COLO668 (cell line): ENCODE measurements at regions not wholly inside any gene's neighbourhood (a gene's known extent, or its start where the extent isn't known, plus 50 kb on each side); places are given as distances from the start of the nearest gene placed in this dataset.

ENCODE experiments used
- DNase-seq: peaks from one replicate; lab custom pipeline; 2025; ENCODE audit not compliant: unreplicated experiment; lab: John Stamatoyannopoulos, UW

DNA sequence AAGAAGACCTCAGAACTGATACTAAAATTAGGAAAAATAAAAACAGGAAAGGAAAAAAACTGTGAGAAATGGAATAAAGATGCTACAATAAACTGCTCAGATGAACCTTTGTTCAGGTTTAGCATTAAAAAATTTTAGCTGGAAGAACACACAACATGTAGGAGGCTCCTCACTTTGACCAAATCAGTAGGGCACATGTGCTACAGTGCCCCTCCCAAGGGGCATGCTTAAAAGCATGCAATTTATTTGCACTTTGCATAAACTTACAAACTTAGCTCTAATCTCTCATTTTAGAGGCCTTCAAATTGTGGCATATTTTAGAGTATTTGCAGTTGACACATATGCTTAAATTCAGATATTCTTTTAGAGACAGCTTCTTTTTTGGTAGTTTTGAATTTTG, 570.2 kb downstream of the UTRN start:
- no peak for DNase-seq

DNA sequence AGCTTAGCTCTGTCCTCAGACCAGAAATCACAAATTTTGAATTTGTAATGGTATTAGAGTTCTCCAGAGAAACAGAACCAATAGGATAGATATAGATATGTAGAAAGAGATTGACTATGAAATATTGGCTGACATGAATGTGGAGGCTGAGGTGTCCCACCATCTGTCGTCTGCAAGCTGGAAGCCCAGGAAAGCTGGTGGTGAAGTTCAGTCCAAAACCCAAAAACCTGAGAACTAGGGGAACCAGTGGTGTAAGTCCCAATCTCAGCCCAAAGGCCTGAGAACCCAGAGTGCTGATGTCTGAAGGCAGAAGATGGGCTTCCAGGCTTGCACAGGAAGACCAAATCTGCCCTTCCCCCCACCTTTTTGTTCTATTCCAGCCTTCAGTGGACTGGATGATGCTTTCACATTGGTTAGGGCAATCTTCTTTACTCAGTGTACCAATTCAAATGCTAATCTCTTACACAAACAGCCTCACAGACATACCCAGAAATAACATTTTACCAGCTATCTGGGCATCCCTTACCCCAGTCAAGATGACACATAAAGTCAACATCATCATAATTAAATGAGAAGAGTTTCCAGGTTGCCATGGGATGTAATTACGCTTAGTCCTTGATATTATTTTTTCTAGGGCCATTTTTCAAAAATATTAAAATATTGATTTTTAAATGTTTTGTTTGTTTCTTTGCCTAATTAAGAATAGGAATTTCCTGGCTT, 570.8 kb downstream of the UTRN start:
- DNase-seq, result no peak

DNA sequence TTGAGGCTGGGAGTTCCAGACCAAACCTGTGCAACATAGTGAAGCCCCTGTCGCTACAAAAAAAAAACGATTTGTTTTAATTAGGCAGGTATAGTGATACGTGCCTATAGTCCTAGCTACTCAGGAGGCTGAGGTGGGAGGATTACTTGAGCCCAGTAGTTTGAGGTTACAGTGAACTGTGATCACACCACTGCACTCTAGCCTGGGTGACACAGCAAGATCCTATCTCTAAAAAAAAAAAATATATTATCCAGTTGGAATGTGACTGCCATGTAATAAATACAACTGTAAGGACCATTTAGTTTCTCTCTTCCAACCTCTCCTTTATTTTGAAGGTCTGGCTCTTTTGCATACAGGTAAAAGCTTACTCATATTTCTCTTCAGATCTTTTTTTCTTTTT, 571.5 kb downstream of the UTRN start:
- no peak for DNase-seq

DNA sequence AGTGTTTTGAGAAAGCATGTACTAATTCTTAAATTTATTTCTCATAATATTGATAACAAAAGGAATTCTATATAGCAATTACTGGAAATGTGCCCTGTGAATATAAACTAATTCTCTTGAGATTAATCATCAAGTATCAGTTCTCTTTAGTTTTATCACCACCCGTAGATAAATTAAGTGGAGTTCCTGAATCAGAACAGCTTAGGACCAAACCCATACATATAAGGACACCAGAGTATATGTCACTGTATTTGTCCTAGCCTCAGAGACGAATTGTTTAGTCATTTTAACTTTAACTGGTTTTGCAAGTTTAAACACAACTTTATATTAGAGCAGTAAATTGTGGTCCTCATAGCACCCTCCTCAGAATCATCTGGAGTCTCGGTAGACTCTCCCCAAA, 572.0 kb downstream of the UTRN start:
- DNase-seq, result no peak

DNA sequence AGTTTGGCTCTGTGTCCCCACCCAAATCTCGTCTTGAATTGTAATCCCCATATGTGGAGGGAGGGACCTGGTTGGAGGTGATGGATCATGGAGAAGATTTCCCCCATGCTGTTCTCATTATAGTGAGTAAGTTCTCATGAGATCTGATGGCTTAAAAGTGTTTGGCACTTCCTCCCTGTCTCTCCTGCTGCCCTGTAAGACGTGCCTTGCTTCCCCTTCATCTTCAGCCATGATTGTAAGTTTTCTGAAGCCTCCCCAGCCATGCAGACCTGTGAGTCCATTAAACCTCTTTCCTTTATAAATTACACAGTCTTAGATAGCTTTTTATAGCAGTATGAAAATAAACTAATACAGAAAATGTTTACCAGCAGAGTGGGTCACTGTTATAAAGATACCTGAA, 577.6 kb downstream of the UTRN start:
- no peak for DNase-seq

DNA sequence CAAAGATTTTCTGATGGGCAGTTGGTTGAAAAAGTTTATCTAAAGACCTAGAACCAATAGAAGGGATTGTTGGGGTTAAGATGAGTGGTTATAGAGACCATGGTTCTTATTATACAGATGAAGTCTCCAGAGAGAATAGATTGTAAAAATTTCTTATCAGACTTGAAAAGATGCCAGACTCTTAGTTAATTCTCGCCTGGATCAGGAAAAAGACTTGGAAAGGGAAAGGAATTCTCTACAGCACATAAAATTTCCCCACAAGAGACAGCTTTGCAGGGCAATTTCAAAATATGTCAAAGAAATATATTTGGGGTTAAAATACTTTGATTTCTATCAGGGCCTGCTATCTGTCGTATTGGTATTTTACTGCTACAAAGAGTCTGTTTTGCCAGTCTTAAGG, 582.6 kb downstream of the UTRN start:
- DNase-seq, result no peak

DNA sequence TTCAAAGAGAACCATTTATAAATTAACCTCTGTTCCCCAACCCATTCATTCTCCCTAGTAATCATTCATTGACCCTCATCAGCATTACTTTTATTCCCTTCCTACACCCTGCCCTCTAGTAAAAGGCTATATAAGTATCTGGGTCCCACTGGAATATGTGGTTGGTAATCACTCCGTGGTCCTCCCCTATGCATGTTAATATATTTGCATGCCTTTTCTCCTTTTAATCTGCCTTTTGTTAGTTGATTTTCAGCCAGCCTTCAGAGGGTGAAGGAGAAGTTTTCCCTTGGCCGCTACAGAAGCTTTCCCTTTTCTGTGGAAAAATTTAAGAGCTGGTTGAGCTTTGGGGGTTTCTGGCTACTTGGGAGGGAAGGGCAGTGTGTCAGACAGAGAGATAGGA, 585.6 kb downstream of the UTRN start:
- DNase-seq, result no peak

DNA sequence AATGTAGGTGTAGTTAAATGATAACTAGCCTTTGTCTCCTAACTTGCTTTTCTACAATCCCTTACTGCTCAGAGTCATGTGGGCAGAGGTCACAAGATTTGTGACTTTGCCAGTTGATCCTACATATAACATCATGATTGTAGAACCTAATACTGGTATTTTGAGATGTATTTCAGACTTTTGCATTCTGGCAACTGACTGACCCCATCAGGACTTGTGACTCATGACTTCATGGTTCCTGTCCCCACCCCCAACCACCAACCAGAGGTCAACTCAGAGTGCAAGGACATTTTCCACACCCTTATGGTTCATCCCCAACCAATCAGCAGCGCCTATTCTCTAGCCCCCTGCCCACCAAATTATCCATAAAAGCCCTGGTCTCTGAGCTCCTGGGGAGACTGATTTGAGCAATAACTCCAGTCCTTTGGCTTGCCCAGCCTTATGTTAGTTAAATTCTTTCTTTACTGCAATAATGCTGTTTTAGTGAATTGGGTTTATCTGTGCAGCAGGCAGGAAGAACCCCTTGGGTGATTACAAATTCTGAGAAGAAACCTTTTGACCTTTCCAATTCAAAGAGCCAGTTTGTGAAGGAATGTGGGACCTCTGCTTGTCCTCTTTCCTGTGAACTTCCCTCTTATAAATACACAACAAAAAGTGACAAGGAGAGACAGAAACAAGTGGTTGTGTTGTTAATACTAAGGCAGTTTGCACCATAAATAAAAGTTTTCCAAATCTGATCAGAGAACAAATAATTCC, 588.7 kb downstream of the UTRN start:
- no peak for DNase-seq

DNA sequence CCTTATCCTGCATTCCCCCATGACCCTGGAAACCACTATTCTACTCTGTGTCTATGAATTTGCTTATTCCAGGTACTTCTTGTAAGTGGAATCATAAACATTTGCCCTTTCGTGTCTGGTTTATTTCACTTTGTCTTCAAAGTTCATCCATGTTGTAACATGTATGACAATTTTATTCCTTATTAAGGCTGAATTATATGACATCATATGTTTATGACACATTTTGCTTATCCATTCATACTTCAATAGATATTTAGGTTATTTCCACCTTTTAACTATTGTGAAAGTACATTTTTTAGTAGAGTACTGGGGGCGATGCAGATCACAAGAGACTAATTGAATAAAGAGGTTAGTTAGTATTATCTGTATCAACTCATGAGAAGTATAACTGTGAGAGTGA, 591.6 kb downstream of the UTRN start:
- no peak for DNase-seq

DNA sequence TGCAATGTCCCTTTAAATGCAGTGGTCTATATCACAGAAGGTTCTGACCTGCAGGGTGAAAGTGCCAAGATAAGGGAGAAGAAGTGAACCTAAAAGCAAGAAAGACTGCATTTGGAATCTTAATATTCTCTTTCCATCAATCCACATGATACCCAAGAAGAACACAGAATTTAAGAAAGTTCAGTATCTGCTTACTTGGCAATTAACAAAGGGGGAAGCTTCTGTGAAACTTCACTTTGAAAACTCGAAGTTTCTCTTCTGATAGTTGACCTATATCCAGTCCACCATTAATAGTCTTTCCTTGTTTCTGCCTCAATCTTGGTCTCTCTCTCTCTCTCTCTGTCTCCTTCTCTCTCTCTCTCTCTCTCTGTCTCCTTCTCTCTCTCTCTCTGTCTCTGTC, 592.0 kb downstream of the UTRN start:
- DNase-seq, result no peak

DNA sequence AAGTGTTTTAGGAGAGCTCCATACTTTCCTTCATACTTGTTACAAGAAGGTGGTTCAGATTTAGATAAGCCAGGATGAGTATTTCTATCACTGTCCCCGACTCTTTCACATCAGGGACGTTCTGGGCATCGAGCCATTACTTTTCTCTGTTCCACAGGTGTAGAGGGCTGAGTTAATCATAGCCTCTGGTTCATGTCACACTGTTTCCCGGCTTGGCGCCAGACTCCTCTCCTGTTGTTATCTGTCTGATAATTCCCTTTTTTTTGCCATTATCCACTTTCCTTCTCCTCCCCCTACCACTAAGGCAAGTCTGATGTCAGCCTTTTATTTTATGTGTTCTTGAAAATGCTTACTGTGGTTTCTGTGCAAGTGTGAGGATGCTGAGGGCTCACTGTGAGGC, 593.4 kb downstream of the UTRN start:
- DNase-seq, result no peak

DNA sequence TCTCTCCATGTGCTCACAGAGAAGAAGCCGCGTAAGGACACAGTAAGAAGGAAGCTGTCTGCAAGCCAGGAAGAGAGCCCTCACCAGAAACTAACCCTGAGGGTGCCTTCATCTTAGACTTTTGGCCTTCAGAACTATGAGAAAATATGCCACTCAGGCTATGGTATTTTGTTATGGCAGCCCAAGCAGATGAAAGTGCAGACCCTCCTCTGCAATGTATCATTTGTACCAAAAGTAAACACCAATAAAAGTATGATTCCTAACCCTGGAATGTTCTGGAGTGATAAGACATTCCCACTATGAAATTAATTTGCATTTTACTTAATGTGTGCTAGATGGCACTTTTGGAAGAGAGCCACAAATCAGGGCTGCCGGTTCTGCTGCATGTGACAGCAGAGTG, 594.3 kb downstream of the UTRN start:
- no peak for DNase-seq

DNA sequence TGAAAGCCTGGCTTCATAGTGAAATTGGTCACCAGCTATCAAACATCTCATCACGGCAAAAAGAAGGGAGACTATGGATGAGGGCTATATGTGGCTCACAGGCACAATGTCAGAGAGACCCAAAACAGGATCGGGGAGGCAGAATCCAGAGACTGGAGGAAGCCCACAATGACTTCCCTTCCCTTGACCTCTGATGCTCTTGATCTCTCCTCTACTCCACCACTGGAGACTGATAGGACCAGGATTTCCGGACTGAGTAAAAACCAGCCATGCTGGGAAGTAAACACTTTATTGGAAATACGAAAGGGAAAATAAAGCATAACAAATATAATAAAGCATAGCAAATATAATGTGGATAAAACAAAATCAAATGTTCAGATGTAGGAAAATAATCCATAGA, 597.3 kb downstream of the UTRN start:
- DNase-seq, result no peak

DNA sequence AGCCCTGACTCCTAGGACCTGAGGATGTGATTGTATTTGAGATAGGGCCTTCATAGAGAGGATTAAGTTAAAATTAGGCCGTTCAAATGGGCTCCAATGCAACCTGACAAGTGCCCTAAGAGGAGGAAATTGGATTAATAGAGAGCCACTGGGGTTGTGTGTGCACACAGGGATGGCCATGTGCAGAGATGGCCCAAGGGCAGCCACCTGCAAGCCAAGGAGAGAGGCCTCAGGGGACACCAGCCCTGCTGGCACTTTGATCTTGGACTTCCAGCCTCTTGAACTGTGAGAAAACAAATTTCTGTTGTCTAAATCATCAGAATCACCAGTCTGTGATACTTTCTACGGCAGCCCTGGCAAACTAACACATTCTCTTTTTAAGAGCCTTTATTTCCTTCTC, 598.8 kb downstream of the UTRN start:
- DNase-seq, result no peak

DNA sequence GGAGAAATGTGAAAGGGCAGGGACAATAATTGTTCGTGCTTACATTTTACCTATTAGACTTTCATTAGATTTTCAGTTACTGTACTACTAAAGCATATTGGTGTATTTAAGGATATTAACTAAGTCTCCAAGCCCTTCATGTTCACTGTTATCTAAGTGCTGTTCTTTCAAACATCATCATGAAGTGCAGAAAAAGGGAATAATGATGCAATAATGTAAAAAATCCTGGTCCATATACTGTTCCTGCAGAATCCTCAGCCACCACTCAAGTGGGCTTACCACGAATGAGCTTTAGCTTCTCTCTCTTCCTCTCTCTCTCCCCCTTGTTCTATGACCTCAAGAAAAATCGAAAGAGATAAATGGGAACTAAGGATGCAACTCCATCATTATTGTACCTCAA, 600.7 kb downstream of the UTRN start:
- no peak for DNase-seq

DNA sequence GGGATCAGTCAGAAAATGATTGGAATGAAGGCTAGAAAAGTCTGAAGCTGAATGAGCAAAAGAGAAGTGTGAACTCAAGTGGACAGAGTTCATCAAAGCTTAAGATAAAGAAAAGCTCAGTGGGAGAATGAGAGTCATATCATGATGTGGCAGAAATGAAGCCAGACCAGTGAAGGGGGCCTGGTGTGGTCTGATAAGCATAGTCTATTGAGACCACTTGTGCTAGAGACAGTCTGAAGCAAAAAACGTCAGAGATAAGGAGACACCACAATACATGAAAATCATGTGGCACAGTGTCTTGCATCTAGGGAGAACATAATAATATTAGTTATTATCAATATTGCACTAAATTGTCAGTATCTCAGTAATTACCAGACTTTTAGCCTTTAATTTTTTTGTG, 601.5 kb downstream of the UTRN start:
- DNase-seq, result no peak

DNA sequence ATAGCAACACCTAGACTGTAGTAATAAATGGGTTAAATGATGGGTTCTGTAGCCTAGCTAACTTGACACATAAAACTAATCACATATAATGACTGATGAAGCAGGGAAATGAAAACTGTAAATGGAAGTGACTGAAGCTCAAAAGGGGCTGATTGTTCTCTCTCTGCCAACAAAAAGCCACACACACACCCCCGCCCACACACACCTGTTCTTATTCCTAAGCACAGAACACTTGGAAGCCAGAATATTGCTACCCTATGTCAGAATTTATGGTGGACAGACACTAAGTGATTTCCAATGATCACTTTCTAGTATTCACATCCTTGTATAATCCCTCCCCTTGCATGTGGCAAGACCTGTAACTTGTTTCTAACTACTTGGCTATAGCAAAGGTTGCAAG, 603.5 kb downstream of the UTRN start:
- no peak for DNase-seq

DNA sequence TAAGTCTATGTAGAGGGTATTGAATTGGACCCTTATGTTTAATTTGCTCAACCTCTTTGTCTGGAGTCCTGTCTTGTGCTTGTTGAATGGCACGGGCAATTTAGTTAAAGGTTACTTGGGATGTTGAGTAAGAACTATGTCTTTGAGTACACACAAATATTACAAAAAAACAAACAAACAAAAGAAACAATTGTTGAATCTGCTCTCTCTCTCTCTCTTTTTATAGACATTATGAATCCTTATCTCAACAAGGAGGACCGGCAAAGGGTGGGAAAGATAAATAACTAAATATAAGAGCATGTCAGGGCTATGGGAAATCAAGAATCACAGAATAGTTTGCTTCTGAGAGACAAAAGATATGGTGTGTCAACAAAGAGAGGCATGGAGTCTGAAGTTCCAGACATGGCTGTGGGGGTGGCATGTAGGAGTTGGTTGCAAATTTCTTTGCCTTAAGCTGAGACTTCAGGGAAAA, 608.6 kb downstream of the UTRN start:
- no peak for DNase-seq

DNA sequence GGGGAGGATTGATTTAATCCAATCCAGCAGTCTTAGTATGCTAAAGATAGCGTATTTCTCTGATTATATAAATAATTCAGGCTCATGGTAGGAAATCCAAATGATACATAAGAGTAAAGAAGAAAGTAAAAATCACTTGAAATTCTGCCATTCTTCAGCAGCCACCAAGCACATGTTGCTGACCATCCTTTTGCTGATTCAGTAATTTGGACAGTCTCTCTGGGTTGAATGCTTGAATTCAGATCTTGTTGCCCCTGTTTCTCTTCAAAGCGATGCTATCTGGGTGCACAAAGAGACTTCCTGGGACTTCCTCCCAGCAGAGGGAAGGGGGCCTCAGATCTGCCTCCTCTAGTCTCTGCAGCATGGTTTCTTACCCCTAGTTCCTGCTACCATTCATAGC, 609.1 kb downstream of the UTRN start:
- no peak for DNase-seq

DNA sequence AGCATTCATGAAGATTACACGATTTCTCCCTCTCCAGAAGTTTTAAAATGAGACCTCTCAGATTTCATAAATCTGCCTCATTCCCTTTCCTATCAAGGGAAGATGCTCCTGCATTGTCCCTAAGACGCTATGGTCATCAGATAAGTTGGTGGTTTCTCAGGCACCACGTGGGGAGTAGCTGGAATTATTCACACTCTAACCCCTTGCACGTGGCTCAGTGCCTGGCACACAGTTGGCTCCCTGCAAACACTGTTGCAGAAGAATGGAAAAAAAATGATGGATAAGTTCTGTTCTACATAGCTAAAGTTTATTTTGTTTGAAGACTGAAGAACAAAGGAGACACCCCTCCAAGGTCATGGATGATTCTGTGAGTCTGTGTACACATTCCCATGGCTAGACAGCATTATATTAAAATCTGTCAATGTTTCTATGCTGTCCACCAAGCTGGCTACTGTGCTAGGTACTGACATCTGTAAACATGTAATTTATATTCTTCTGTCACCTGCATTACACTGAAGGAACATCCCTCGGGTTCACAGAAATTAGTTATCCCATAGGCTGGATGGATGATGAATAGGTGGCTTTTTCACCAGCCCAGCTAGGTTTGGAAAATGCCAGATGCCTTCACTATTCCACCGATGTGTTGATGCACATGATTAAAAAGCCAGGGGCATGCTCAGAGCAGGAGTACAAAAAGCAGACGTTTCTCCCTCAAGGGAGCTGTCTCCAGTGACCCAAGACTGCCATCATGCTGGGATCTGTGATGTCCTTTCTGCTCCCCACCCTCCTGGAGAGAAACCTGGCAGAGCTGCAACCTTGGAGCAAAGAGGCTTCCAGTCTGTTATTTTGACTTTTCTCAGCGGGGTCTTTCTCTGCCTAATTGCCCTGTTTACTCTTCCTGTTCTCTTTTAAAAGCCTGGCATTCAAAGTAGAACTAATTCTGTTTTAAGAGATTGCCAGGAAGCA, 610.5 kb downstream of the UTRN start:
- no peak for DNase-seq

DNA sequence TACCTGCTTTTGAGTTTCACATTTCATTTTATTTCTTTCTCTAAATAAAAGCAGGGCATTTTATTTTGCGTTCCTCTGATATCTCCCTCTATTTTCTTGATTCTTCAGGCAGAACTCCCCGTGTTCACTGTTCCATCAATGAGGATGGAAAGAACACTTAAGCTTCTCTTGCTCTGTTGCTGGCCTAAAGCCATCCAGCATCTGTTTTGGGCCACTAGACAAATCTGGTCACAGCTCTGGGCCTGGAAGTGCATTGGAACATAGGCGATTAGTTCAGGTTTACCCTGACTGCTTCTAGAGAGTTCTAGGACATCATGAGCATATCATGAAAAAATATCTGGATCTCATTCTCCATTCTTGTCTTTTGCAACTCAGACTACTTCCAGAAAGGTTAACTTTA, 611.2 kb downstream of the UTRN start:
- no peak for DNase-seq

DNA sequence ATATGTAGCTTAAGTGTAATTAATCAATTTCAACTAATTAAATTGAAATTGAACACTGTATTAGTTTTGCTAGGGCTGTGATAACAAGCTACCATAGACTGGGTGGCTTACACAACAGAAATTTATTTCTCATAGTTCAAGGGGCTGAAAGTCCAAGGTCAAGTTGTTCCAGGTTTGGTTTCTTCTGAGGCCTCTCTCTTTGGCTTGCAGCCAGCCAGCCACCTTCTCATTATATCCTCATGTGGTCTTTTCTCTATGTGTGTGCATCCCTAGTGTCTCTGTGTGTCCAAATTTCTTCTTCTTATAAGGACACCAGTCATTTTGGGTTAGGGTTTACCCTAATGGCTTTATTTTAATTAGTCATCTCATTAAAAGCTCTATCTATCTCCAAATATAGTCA, 611.7 kb downstream of the UTRN start:
- DNase-seq, result no peak
